ENCODE measurements at regions not wholly inside any gene's neighbourhood (a gene's known extent, or its start where the extent isn't known, plus 50 kb on each side); places are given as distances from the start of the nearest gene placed in this dataset.
A peak's percentile ranks its signal among the peaks of the same experiment; 100 is the strongest.

- DNase-seq, result no peak
- no peak for ATAC-seq (ENCODE audit: poor library complexity)
- intact Hi-C loops (cut with DNase I), result no loop called here
Measured at GRCh38 chr15:35648941-35649340, 103.0 kb upstream of the DPH6 start.

GRCh38 chr15:35649575-35649974, 103.6 kb upstream of the DPH6 start:
- intact Hi-C loops (cut with DNase I), result no loop called here
- no peak for DNase-seq
- ATAC-seq (ENCODE audit: poor library complexity), result no peak

GRCh38 chr15:35654332-35654731, 108.4 kb upstream of the DPH6 start:
- intact Hi-C loops (cut with DNase I), result no loop called here
- ATAC-seq (ENCODE audit: poor library complexity) (no peak), DNase-seq (no peak)

DNA sequence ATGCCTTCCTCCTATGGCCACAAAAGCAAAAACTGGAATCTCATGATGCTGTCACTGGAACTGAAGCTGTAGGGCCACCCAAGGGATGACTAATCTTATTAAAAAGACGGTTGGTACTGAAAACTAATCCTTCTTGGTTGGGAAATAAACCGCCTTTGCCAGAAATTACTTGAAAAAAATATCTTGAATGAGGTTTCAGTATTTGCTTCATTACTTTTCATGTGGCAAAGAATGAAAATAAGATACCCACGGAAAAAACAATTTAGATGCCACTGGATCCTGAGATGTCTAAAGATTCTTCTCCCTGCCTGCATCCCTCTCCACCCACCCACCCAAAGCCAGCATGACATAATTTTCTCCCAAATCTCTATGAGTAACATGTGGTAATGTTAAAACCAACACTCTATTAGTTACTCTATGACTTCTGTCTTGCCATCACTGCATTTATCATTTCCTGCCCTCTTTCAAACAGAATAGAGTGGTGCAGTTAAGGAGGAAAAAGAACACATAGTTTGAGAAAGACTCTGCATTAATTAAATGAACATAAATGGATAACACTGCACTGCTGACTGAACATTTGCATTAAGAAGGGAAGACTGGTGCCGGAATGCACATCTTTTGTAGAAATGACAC, 111.8 kb upstream of the DPH6 start:
- intact Hi-C loops (cut with DNase I), result no loop called here
- ATAC-seq (ENCODE audit: poor library complexity) (peak; percentile 36), DNase-seq (no peak)

GRCh38 chr15:35663956-35664355, 118.0 kb upstream of the DPH6 start:
- intact Hi-C loops (cut with DNase I), result no loop called here
- DNase-seq (no peak), ATAC-seq (ENCODE audit: poor library complexity) (no peak)

- DNase-seq (peak; percentile 64), ATAC-seq (ENCODE audit: poor library complexity) (peak; percentile 96)
- intact Hi-C loops (cut with DNase I), result no loop called here
Measured at GRCh38 chr15:35665896-35666536, 120.1 kb upstream of the DPH6 start.

GRCh38 chr15:35667908-35668307, 121.9 kb upstream of the DPH6 start:
- DNase-seq (no peak), ATAC-seq (ENCODE audit: poor library complexity) (no peak)
- intact Hi-C loops (cut with DNase I), result no loop called here

DNA sequence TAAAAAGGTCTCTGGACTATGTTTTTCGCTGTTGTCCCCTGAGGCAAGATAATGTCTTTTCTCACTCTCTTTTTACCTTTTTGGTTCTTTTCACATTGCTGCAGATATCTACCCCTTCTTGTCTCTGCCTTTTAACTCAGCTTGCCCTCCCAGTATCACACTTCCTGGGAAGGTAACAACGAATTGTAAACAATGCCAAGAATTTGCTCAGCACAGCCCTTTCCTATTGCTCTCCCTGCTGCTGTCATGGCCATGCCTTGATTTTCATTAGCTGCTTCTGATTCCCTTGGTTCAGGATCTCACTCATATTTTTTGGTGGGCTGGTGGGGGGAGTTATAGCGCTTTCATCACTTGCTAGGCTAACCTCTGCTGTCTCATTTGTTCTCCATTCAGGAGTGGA, 123.1 kb upstream of the DPH6 start:
- ATAC-seq (ENCODE audit: poor library complexity), result no peak
- DNase-seq, result no peak
- intact Hi-C loops (cut with DNase I), result no loop called here

GRCh38 chr15:35669432-35670045, 123.6 kb upstream of the DPH6 start:
- no peak for ATAC-seq (ENCODE audit: poor library complexity)
- DNase-seq, result no peak
- intact Hi-C loops (cut with DNase I), result no loop called here

DNA sequence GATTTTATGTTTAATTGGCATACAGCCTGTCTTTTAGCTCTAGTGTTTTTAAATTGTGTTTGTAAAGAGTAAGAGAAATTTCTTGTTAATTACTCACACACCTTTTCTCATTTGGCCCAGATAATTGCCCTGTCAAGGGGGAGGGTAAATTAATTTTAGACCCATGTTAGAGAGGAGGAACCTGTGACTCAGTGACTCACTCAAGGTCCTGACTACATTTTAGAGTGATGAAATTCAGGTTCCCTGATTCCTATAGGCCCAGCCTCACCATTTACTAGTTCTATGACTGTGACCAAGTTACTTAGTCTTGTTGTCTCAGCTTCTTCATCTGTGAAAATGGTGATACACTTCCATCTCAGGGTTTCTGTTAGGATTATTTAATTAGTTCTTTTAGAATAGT, 125.2 kb upstream of the DPH6 start:
- intact Hi-C loops (cut with DNase I), result no loop called here
- DNase-seq (no peak), ATAC-seq (ENCODE audit: poor library complexity) (no peak)

DNA sequence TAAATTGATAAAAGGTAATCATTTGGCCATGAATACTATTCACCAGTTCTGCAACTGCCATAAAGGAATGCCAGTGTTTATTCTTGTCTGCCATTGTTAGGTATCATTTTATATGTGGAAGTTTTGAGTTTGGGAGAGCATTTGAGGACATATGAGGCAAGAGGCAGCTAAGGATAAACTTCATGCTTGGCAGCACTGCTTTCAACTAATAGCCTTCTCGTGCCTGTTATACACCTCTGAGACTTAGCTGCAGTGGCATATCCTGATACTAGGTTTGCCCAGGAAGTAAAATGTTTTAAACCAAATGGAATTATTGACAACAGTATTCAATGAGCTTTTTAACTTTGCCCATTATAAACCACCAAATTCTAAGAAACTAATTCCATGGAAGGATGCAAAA, 126.0 kb upstream of the DPH6 start:
- intact Hi-C loops (cut with DNase I), result no loop called here
- DNase-seq, result no peak
- ATAC-seq (ENCODE audit: poor library complexity), result peak; percentile 63

DNA sequence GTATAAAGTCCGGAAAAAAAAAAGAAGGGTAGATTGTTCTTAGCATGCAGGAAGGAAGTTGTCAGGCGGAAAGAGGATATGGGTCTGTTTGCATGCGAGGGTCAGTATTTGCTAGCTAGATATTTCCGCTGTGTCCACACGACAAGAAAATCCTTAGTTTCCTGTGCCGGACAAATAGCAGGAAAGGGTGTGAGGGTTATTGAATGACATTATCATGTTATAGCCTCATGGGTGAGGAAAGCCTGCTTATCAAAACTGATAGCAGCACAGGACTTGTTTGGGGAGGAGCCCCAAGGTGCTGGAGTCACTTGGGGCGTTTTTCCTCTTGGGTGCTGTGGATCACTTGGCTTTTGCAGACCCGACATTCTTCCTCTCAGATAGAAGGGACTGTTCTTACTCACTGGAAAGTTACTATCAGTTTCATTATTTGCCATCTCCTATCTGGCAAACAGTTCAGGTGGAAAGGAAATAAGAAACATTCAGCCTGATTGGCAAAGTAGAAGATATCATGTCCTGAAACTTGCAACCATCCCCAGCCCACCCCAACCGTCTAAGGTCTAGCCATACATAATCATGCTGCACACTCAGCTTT, 127.2 kb upstream of the DPH6 start:
- intact Hi-C loops (cut with DNase I), result no loop called here
- DNase-seq, result no peak
- peak; percentile 64 for ATAC-seq (ENCODE audit: poor library complexity)

- DNase-seq (no peak), ATAC-seq (ENCODE audit: poor library complexity) (peak; percentile 45)
- intact Hi-C loops (cut with DNase I), result no loop called here
Measured at GRCh38 chr15:35674873-35675781, 129.2 kb upstream of the DPH6 start.

- intact Hi-C loops (cut with DNase I), result no loop called here
Measured at GRCh38 chr15:35678774-35679173, 132.8 kb upstream of the DPH6 start.

GRCh38 chr15:35679186-35679585, 133.2 kb upstream of the DPH6 start:
- intact Hi-C loops (cut with DNase I), result no loop called here
- ATAC-seq (ENCODE audit: poor library complexity), result no peak

More at GRCh38 chr15:35678774-35679173, 132.8 kb upstream of the DPH6 start:
- no peak for DNase-seq
- no peak for ATAC-seq (ENCODE audit: poor library complexity)

GRCh38 chr15:35680951-35681350, 135.0 kb upstream of the DPH6 start:
- ATAC-seq (ENCODE audit: poor library complexity), result no peak
- DNase-seq, result no peak
- intact Hi-C loops (cut with DNase I), result no loop called here

More at GRCh38 chr15:35679186-35679585, 133.2 kb upstream of the DPH6 start:
- no peak for DNase-seq

DNA sequence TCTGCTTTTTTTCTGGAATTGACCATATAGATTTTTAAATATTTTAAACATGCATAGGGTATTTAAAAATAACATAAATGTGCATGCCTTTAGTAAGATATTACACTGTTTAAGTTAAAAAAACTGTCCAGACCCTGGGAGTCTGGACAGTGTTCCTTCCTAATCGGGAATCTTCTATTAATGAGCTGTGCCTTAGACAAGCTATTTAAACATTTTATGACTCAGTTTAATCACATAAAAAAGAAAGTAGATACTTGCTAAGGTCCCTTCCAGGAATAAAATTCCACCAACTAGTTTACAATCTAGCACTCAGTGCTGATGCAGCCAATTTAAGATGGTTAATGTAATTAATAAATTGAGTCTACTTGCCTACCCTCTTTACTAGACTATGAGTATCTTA, 140.4 kb upstream of the DPH6 start:
- ATAC-seq (ENCODE audit: poor library complexity) (no peak), DNase-seq (no peak)
- intact Hi-C loops (cut with DNase I), result no loop called here

DNA sequence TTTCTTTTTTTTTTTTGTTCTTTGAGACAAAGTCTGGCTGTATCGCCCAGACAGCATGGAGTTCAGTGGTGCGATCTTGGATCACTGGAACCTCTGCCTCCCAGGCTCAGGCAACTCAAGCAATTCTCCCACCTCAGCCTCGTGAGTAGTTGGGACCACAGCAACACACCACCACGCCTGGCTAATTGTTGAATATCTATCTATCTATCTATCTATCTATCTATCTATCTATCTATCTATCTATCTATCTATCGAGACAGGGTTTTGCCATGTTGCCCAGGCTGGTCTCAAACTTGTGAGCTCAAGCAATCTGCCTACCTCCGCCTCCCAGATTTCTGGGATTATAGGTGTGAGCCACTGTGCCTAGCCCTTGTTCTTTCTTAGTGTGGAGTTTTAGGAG, 143.3 kb upstream of the DPH6 start:
- DNase-seq (no peak), ATAC-seq (ENCODE audit: poor library complexity) (no peak)
- intact Hi-C loops (cut with DNase I), result no loop called here

- ATAC-seq (ENCODE audit: poor library complexity) (no peak), DNase-seq (no peak)
- intact Hi-C loops (cut with DNase I), result loop anchor here (10.0 kb wide), 1 partner anchor 145 kb away; the partner anchor contains the start of gene DPH6
Measured at GRCh38 chr15:35690089-35690488, 144.1 kb upstream of the DPH6 start.

Data from Right ventricle myocardium superior (tissue), 1 donor.